ENCODE measurements at regions not wholly inside any gene's neighbourhood (a gene's known extent, or its start where the extent isn't known, plus 50 kb on each side); places are given as distances from the start of the nearest gene placed in this dataset.

DNA sequence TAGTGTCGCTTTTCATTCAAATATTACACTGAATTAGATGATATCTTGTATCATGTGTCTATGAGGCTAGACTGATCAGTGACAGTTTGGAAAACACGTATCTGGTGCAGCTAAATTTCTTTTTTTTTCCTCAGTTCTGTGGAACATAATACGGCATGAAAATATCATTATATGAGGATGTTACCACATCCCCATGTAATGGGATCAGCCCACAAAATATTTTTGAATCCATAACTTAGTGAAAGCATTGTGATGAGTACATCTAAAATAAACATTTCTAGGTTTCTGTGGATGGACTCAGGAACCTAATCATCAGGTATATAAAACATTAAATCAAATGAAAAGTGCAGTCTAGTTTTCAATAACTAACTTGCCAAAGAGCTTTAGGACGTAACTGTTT lies 356.3 kb downstream of the USP25 start:
- TF ChIP-seq CTCF (IDR thresholded peaks at IDR 0.05; ENCODE audit: extremely low read depth, missing control alignments): no peak
- no peak for DNase-seq (ENCODE audit: low spot score)

GRCh38 chr21:16086936-16087335 lies 357.2 kb downstream of the USP25 start:
- no peak for TF ChIP-seq CTCF (IDR thresholded peaks at IDR 0.05; ENCODE audit: extremely low read depth, missing control alignments)
- no peak for DNase-seq (ENCODE audit: low spot score)

GRCh38 chr21:16087523-16087922 lies 357.7 kb downstream of the USP25 start:
- no peak for DNase-seq (ENCODE audit: low spot score)
- no peak for TF ChIP-seq CTCF (IDR thresholded peaks at IDR 0.05; ENCODE audit: extremely low read depth, missing control alignments)

DNA sequence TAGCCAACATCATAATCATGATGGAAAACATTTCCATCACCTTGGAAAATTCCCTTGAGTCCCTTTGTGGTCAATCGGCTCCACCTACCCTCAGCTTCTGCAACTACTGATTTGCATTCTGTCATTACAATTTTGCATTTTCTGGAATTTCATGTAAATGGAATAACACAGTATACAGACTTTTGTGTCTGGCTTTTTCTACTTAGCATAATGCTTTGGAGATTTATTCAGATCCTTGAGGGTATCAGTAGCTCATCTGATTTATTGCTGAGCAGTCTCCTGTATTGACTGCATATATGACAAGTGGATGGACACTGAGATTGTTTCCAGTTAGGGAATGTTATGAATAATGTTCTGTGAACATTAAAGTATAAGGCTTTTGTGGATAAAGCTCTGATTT lies 358.3 kb downstream of the USP25 start:
- no peak for DNase-seq (ENCODE audit: low spot score)
- no peak for TF ChIP-seq CTCF (IDR thresholded peaks at IDR 0.05; ENCODE audit: extremely low read depth, missing control alignments)

DNA sequence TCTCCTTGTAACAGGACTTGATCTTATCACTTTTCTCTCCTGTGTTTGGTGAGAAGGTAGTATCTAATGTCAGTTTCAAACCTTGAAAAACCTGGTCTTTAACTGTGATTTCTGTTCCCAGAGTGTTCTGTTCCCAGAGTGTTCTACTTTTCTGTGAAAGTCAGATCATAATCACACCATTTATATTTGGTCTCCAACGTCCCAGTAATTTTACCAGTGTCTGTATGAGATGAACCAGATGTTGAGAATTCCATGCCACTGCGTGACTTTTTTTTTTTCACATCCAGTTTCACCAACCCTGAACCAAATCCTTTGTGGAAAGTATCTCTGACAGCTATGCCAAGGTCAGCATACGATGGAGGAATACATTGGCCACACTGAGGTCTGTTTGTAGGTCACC lies 365.2 kb downstream of the USP25 start:
- TF ChIP-seq CTCF (IDR thresholded peaks at IDR 0.05; ENCODE audit: extremely low read depth, missing control alignments): no peak
- no peak for DNase-seq (ENCODE audit: low spot score)

DNA sequence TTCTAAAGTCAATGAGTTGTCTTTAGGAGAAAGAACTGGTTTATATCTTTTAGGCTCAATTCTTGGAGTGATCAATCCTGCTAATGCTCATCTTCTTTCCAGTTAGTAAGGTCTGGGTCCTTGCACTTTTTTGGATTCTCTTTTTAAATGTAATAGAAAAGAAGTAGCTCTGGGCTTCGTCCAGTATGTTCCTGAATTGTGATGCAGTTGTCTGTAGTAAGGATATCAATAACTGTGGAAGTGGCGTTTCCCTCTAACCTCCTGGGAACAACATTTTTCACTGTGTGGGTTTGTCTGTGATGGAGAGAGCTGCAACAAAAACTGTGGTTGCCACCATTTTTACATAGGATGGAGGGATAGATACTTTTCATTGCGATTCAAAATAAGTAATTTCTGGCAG lies 367.2 kb downstream of the USP25 start:
- TF ChIP-seq CTCF (IDR thresholded peaks at IDR 0.05; ENCODE audit: extremely low read depth, missing control alignments): no peak
- DNase-seq (ENCODE audit: low spot score): no peak

DNA sequence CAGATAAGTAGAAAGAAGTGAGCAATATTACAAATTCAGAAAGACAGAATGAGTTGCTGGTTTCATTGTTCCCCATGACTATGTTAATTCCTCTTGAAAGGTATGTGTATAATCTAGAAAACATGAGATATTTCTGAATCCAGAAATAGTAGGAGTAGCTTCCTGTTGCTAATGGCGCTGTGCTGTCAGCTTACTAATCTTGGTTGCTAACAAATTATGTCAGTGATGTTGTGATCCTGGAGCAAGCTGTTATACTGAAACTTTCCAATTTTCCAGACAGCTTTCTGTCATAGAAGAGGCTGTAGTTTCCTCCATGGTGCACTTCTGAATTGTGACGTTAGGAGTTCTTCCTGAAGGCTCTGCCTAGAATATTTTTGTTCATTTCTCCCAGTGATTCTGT lies 372.3 kb downstream of the USP25 start:
- DNase-seq (ENCODE audit: low spot score): no peak
- TF ChIP-seq CTCF (IDR thresholded peaks at IDR 0.05; ENCODE audit: extremely low read depth, missing control alignments): no peak

Measured in GM20000 (cell line).